Inflammatory macrophage treated with lipopolysaccharide for 4 hours (primary cell): ENCODE measurements at regions not wholly inside any gene's neighbourhood (a gene's known extent, or its start where the extent isn't known, plus 50 kb on each side); places are given as distances from the start of the nearest gene placed in this dataset.
"Not testable (repeated sequence)": the region's sequence is repeated elsewhere in the genome, so short reads cannot be mapped to it uniquely, and the experiment has no call there.

Experiments used
- DNase-seq: peaks from one replicate; pipeline ENCODE4 v3.0.0-alpha.2; 2020

DNA sequence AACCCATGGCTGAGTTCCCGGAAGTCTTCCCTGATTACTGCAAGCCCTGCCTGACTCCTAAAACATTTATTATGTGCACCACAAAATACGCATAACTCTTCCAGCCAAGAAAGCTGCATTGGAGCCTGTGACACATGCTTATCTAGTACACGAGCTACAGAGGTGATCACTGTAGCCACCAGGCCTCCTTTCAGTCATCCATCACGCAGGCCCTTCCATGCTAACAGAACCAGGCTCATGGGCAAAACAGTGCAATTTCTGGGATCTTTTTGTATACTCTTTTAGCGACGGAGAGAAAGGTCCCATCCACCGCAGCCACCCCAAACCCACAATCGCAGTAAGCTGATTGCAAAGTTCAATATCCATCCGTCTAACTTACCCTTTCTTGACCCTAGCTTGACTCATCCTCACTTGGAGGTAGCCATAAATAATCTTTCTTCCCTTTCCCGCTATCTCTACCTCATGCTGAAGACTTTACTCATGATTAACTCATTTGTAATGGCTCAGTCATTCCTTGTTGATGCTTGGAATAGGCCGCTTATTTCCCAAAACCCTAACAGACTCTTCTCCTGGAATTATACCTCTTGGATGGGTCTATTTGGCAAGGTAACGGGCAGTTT, 1203.5 kb downstream of the TYW1 start:
- DNase-seq: no peak

DNA sequence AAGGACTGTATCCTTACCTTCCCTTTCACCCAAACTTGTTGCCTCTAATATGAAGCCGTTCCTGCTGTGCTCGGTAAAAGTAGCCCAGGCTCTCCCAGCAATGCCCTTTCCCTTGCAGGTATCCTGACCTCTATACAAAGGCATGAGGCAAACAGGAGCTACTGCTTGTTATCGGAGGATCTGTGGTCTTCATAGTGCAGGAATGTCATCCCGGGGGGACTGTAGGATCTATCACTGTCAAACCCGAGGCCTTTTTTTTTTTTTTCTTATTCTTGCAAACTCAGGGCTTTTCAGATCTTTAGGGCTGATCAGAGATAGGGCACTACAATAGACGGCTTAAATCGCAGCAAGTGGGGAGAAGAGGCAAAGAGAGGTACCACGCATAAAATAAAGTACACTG, 1206.6 kb downstream of the TYW1 start:
- no peak for DNase-seq

GRCh38 chr7:68205826-68206225, 1209.2 kb downstream of the TYW1 start:
- no peak for DNase-seq

GRCh38 chr7:68206946-68207485, 1210.4 kb downstream of the TYW1 start:
- no peak for DNase-seq

DNA sequence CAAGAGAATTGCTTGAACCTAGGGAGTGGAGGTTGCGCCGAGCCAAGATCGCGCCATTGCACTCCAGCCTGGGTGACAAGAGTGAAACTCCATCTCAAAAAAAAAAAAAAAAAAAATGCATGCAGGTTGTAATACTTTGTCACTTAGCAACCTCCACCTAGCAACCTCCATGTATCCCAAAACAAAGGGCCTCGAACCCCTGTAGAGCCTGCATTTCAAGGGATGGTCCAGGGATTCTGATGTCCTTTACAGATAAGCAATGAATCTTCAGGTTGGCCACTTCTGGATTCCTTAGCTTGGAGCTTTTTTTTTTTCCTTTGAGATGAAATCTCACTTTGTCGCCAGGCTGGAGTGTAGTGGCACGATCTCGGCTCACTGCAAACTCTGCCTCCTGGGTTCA, 1211.0 kb downstream of the TYW1 start:
- no peak for DNase-seq

DNA sequence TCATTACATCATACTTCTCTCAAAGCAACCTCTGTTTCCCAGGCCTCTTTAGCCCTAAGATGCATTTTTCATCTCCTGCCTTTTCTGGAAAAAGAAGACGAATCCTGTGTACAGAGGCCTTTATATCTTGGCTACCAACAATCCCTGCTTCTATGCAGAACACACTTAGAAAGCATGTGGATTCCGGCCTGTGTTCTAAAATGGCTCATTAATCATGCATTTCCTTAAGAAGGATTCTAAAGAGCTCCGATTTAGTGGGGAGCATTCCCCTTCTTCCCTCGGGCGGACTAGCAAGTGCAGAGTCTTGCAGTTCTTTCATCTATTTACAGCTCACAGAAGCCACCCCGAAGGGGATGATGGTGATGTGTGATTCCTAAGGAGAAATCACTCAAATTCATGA, 1212.9 kb downstream of the TYW1 start:
- DNase-seq: no peak

DNA sequence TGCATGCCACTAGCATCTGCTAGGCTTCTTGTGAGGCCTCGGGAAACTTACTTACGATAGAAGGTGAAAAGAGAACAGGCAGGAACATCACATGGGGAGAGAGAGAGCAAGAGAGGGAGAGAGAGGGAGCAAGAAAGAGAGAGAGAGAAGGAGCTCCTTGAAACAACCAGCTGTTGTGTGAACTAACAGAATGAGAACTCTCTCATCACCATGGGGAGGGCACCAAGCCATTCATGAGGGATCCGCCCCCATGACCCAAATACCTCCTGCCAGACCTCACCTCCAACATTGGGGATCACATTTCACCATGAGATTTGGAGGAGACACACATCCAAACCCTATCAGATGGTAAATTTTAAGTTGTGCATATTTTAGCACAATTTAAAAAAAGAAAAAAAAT, 1217.2 kb downstream of the TYW1 start:
- no peak for DNase-seq

GRCh38 chr7:68216051-68216450, 1219.4 kb downstream of the TYW1 start:
- DNase-seq: no peak

DNA sequence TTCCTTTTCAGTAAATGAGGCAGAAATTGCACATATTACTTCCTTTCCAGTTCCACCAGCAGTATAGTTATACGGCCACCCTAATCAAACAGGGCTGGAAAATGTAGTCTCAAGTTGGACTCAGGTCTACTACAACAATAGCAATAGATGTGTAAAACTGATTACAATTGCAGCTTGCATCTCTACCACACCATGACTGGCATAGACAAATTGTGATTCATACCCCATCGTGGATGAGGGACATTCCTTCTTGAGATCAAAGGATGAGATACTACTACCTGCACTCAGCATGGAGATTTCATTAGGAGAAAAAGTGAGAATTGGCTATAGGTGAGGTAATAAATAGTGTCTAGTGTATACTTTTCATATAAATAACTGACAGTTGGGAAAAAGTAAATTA, 1220.8 kb downstream of the TYW1 start:
- DNase-seq: no peak

GRCh38 chr7:68218461-68218860, 1221.8 kb downstream of the TYW1 start:
- DNase-seq: no peak

DNA sequence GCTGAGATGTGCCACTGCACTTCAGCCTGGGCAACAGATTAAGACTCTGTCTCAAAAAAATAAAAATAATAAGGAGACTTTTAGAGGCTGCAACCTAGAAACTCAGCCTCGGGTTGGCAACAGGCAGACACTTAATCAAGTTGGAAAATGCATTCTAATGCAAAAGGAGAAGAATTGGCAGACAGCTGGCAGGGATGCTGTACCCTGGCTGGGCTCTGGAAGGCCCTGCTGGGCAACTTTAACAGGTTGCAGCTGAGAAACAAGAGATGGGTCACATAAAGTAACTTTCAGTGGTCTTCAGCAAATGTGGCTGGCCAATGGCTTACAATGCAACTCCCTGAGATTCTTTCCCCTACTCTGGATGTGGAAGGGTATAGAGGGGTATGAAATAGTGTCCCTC, 1225.7 kb downstream of the TYW1 start:
- DNase-seq: no peak

- no peak for DNase-seq
Measured at GRCh38 chr7:68224041-68224741, 1227.6 kb downstream of the TYW1 start.

- DNase-seq: not testable (repeated sequence)
Measured at GRCh38 chr7:68231011-68231410, 1234.4 kb downstream of the TYW1 start.

GRCh38 chr7:68235937-68236336, 1239.3 kb downstream of the TYW1 start:
- no peak for DNase-seq

- DNase-seq: no peak
Measured at GRCh38 chr7:68238204-68238805, 1241.7 kb downstream of the TYW1 start.

DNA sequence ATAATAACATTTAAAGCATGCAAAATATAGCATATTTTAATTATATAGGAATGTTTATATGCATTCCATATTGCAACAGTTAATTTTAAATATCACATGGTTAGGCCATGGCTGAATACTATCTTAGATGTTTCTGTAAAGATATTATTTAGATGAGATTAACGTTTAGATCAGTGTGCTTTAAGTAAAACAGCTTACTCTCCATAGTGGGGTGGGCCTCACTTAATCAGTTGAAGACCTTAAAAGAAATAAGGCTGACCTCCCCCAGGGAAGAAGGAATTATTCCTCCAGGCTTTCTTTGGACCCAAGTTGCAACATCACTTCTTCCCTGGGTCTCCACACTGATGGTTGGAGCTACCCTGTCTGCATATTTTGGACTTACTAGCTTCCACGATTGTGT, 1246.5 kb downstream of the TYW1 start:
- no peak for DNase-seq

GRCh38 chr7:68244389-68244788, 1247.8 kb downstream of the TYW1 start:
- no peak for DNase-seq

- DNase-seq: no peak
Measured at GRCh38 chr7:68245688-68246087, 1249.1 kb downstream of the TYW1 start.

DNA sequence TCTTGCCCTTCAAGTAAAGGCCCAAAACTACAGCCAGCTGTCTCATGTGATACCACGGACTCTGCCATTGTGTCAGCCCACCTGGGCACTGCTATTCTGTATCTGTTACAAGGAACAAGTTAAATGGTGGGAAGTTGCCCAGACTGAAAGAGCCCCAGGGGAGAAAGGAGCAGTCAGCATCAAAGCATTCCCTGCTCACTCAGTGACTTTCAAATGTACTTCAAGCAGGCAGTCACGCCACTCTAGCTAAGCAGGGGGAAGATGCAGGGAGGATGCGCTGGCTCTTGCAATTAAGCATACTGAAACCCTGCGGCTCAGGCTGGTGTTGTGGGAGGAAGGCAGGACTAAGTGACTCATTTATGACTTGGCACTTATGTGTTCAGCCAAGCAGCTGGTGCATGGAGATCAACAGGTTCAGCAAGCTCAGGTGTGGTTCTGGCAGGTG, 1249.6 kb downstream of the TYW1 start:
- DNase-seq: no peak

GRCh38 chr7:68247126-68247525, 1250.5 kb downstream of the TYW1 start:
- DNase-seq: no peak

DNA sequence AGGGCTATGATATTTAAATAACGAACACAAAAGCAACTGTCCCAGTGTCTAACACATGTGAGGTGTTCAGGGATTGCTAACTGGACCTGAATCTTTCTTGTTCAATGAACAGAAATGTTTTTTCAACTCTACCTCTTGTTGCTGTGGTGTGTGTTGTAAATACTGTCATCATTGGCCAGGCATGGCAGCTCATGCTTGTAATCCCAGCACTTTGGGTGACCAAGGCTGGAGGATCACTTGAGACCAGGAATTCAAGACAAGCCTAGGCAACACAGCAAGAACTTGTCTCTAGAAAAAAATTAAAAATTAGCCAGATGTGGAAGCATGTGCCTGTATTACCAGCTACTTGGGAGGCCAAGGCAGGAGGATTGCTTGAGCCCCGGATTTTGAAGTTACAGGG, 1250.9 kb downstream of the TYW1 start:
- DNase-seq: no peak

DNA sequence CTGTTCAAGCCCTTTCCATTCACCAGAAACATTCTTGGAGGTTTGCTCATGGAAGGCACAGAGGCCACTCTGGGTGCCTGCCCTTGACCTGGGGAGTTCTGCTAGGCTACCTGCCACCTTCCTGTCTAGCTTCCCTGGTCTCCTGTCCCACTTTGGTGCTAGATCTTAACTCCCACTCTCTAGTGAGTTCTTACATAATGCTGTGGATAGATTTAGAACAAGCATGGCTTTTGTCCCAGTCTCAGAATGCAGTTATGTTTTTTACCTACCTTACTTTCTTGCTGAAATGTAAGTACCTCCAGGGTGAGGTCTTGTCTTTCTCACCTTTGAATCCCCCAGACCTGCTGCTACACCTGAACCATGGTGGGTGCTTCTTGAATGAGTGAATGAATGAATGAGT, 1252.3 kb downstream of the TYW1 start:
- no peak for DNase-seq

DNA sequence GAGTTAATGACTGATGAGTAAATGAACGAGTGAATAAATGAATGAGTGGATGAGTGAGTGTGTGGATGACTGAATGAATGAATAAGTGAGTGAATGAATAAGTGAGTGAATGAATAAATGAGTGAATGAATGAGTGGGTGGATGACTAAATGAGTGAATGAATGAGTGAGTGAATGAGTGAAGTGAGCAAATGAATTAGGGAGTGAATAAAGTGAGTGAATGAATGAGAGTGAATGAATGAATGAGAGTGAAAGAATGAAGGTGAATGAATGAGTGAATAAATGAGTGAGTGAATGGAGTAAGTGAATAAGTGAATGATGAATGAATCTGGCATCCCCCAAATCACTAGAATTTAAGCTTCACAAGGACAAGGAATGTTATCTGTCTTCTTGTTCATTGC, 1253.0 kb downstream of the TYW1 start:
- no peak for DNase-seq

DNA sequence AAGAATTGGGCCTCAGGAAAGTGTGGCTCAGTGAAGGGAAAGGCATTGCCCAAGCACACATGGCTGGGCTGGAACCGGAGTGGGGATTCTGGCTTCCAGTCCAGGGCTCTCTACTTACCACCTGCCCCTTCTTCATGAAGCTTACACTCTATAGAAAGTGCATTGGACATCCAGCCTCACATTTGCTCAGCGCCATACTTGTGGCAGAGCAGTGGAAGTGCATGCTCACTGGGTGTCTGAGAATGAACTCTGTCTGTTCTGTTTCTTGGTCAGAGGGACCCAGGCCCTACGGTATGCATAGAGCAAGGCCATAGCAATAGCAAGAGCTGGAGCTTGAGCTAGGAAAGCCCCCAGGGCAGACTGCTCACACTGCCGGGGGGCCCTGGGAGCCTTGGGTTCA, 1253.5 kb downstream of the TYW1 start:
- DNase-seq: no peak
